Trophoblast cell (in vitro differentiated cells and primary cell): ENCODE measurements at regions not wholly inside any gene's neighbourhood (a gene's known extent, or its start where the extent isn't known, plus 50 kb on each side); places are given as distances from the start of the nearest gene placed in this dataset.

Source experiments
- DNase-seq, 2 donors: peaks; one replicate each; pipeline ENCODE4 v3.0.0-alpha.2; 2016
- H2AFZ ChIP-seq: 2 replicates; pipeline ENCODE4 v1.6.1; 2013; ENCODE audit warnings: low read length, moderate library complexity, mild to moderate bottlenecking; ENCODE audit not compliant: insufficient read depth, poor library complexity
- H2AK5ac ChIP-seq: 2 replicates; pipeline ENCODE4 v1.6.1; 2013; ENCODE audit warnings: mild to moderate bottlenecking, low read length
- H2BK120ac ChIP-seq: 2 replicates; pipeline ENCODE4 v1.6.1; 2013; ENCODE audit warnings: low read length, mild to moderate bottlenecking, moderate library complexity; ENCODE audit not compliant: insufficient read depth, poor library complexity
- H2BK12ac ChIP-seq: 2 replicates; pipeline ENCODE4 v1.6.1; 2013; ENCODE audit warnings: mild to moderate bottlenecking, low read length, moderate library complexity
- H2BK5ac ChIP-seq: 2 replicates; pipeline ENCODE4 v1.6.1; 2013; ENCODE audit warnings: low read length, low read depth, moderate library complexity, mild to moderate bottlenecking; ENCODE audit not compliant: poor library complexity
- H3K14ac ChIP-seq: 2 replicates; pipeline ENCODE4 v1.6.1; 2013; ENCODE audit warnings: mild to moderate bottlenecking, low read length
- H3K18ac ChIP-seq: 2 replicates; pipeline ENCODE4 v1.6.1; 2013; ENCODE audit warnings: mild to moderate bottlenecking, low read length
- H3K23ac ChIP-seq: 2 replicates; pipeline ENCODE4 v1.6.1; 2013; ENCODE audit warnings: low read length
- H3K27ac ChIP-seq: 2 replicates; pipeline ENCODE4 v1.5.1; 2013; ENCODE audit warnings: low read depth, mild to moderate bottlenecking, inconsistent platforms, low read length, moderate library complexity
- H3K27me3 ChIP-seq: 2 replicates; pipeline ENCODE4 v1.6.1; 2013; ENCODE audit warnings: inconsistent platforms, mild to moderate bottlenecking, low read length, moderate library complexity; ENCODE audit not compliant: insufficient read depth
- H3K36me3 ChIP-seq, 2 experiments: 1 replicate in 1 of 2; 2 replicates in 1 of 2; pipeline ENCODE4 v1.6.1; 2013; ENCODE audit warnings: low read length in 2 of 2, mild to moderate bottlenecking in 2 of 2, moderate library complexity in 1 of 2; ENCODE audit not compliant: insufficient read depth in 2 of 2, control insufficient read depth in 1 of 2
- H3K4ac ChIP-seq: 2 replicates; pipeline ENCODE4 v1.6.1; 2013; ENCODE audit warnings: low read depth, mild to moderate bottlenecking, low read length, moderate library complexity
- H3K4me1 ChIP-seq, 2 experiments: 1 replicate in 1 of 2; 2 replicates in 1 of 2; pipeline ENCODE4 v1.6.1; 2013; ENCODE audit warnings: low read length in 2 of 2, mild to moderate bottlenecking in 2 of 2, moderate library complexity in 1 of 2; ENCODE audit not compliant: insufficient read depth in 2 of 2, control insufficient read depth in 1 of 2
- H3K4me2 ChIP-seq: 2 replicates; pipeline ENCODE4 v1.6.1; 2013; ENCODE audit warnings: inconsistent platforms, mild to moderate bottlenecking, low read length, moderate library complexity
- H3K4me3 ChIP-seq: 2 replicates; pipeline ENCODE4 v1.5.1; 2013; ENCODE audit warnings: mild to moderate bottlenecking, low read depth, low read length, inconsistent platforms
- H3K79me1 ChIP-seq: one replicate; pipeline ENCODE4 v1.6.1; 2013; ENCODE audit warnings: low read length
- H3K79me2 ChIP-seq: 2 replicates; pipeline ENCODE4 v1.6.1; 2013; ENCODE audit warnings: low read length, mild to moderate bottlenecking; ENCODE audit not compliant: control insufficient read depth, insufficient read depth, poor library complexity
- H3K9ac ChIP-seq: 2 replicates; pipeline ENCODE4 v1.6.1; 2013; ENCODE audit warnings: mild to moderate bottlenecking, low read length
- H3K9me3 ChIP-seq: 2 replicates; pipeline ENCODE4 v1.6.1; 2013; ENCODE audit warnings: low read depth, mild to moderate bottlenecking, control low read depth, inconsistent platforms, low read length; ENCODE audit not compliant: insufficient read depth
- H4K12ac ChIP-seq: 2 replicates; pipeline ENCODE4 v1.6.1; 2013; ENCODE audit warnings: low read depth, mild to moderate bottlenecking, low read length, moderate library complexity
- H4K8ac ChIP-seq: 2 replicates; pipeline ENCODE4 v1.6.1; 2013; ENCODE audit warnings: low read depth, mild to moderate bottlenecking, low read length, moderate library complexity
- H4K91ac ChIP-seq: one replicate; pipeline ENCODE4 v1.6.1; 2013; ENCODE audit warnings: low read depth, mild to moderate bottlenecking, low read length, moderate library complexity
- WGBS: extraction: QIAGEN DNeasy Blood & Tissue Kit; methylation state at CpG from one replicate; pipeline ENCODE4 v1.1.7; 2013; ENCODE audit warnings: missing lambda C conversion rate; ENCODE audit not compliant: insufficient read length, insufficient coverage; ENCODE audit errors: extremely low coverage; 5-methylcytosine and 5-hydroxymethylcytosine counted together

DNA sequence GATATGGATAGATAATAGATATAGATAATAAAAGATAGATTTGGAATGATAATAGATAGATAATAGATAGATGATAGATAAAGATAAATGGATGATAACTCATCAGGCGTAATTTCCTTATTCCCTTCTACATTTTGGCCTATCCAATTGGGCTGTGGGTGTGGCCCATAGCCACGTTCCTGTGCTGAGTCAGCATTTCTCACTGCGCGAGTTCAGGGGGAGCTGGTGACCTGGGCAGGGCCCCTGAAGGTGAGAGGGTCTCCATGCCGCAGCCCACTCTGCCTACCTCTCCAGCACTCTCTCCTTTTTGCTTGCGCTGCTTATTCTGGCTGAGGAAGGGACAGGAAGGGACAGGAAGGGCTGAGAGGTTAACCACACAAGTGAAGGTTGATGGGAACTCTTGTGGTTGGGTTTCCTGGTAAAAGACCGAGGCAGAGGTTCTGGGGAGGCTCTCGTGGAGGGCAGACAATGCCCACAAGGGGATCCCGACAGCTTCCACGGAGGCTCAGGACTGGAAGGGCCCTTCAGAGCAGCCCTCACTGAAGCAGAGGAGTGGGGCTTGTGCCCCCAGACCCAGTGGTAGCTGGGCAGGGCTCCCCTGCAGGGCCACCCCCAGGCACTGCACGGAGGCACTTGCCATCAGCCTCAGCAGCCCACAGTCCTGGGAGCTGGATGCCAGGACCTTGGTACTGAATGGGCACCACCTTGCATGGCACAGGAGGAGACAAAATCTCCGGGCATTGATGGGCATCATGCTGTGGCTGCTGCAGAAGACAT, 247.3 kb upstream of the PITRM1 start:
- Histone ChIP-seq H2BK5ac (no peak overlapping the region), H3K4me2 (no peak overlapping the region), H3K18ac (no peak overlapping the region), H2BK12ac (no peak overlapping the region), H2AK5ac (peak overlapping the region; percentile 7), H3K9ac (no peak overlapping the region), H3K79me1 (peaks cover 2% of the 10 kb centered on the region), H4K12ac (no peak overlapping the region), H3K36me3 (no peaks in the 10 kb centered on the region), H3K4ac (no peak overlapping the region), H3K27me3 (no peaks in the 10 kb centered on the region), H4K91ac (no peak overlapping the region), H3K4me1 (peaks cover 2 to 3% of the 10 kb centered on the region in 2 experiments), H3K23ac (no peak overlapping the region), H3K14ac (no peak overlapping the region), H3K27ac (no peak overlapping the region), H2AFZ (no peak overlapping the region), H2BK120ac (no peak overlapping the region), H3K79me2 (no peaks in the 10 kb centered on the region), H4K8ac (no peak overlapping the region), H3K4me3 (peak overlapping the region; percentile 36), H3K9me3 (no peaks in the 10 kb centered on the region)
- no CpG with 5 or more reads among the region's 12 CpGs for WGBS
- peak in 1 of 2 donors; percentile 28 for DNase-seq

GRCh38 chr10:3418926-3419325, 246.3 kb upstream of the PITRM1 start:
- Histone ChIP-seq H3K4me2 (no peak overlapping the region), H3K4me3 (no peak overlapping the region), H2BK120ac (no peak overlapping the region), H3K4me1 (peaks cover 0 to 3% of the 10 kb centered on the region in 2 experiments), H2AK5ac (peak overlapping the region; percentile 44), H4K91ac (no peak overlapping the region), H3K9ac (no peak overlapping the region), H3K79me1 (peaks cover 2% of the 10 kb centered on the region), H4K12ac (no peak overlapping the region), H3K79me2 (no peaks in the 10 kb centered on the region), H3K27ac (no peak overlapping the region), H3K23ac (no peak overlapping the region), H2AFZ (no peak overlapping the region), H2BK12ac (peak overlapping the region; percentile 19), H3K27me3 (no peaks in the 10 kb centered on the region), H2BK5ac (no peak overlapping the region), H3K4ac (no peak overlapping the region), H3K14ac (no peak overlapping the region), H3K9me3 (no peaks in the 10 kb centered on the region), H4K8ac (no peak overlapping the region), H3K18ac (no peak overlapping the region), H3K36me3 (no peaks in the 10 kb centered on the region)
- WGBS: no CpG with 5 or more reads among the region's 12 CpGs
- DNase-seq: no peak

DNA sequence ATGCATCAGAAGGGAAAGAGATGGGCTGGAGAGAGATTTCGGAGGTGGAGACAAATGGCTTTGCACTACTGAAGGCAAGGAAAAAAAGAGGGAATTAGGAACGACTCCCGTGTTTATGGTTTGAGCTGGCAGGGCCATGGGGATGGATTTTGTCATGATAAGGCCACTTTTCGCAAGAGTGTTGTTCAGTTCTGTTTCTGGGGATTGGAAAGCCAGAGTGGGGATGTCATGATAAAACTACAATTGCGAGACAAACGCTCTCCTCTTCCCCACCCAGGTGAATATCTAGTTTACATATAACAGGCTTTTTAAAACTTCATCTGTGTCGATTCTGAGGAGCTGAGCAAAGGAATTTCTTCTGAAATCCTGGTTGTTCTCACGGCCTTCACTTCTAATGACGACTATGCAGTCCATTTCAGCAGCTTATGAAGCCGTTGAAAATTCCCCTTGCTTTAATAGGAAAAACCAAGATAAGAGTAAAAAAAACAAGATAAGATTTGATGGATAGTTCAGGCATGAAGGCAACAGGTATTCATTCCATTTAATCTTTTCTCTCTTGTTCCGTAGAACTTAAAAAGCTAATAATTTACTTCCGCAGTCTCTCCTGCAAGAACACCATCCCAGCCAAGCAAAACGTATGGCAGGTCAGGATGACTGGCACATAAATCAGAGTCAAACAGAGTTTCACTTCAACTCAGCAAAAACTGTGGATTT, 245.6 kb upstream of the PITRM1 start:
- Histone ChIP-seq H3K36me3 (no peaks in the 10 kb centered on the region), H3K4ac (no peak overlapping the region), H3K4me2 (no peak overlapping the region), H2BK5ac (no peak overlapping the region), H4K91ac (no peak overlapping the region), H4K12ac (no peak overlapping the region), H3K27ac (no peak overlapping the region), H3K4me1 (peaks cover 0 to 3% of the 10 kb centered on the region in 2 experiments), H3K9ac (no peak overlapping the region), H2BK120ac (no peak overlapping the region), H3K79me2 (no peaks in the 10 kb centered on the region), H3K9me3 (no peaks in the 10 kb centered on the region), H3K79me1 (peaks cover 2% of the 10 kb centered on the region), H3K18ac (no peak overlapping the region), H3K23ac (no peak overlapping the region), H2AK5ac (no peak overlapping the region), H2AFZ (no peak overlapping the region), H2BK12ac (no peak overlapping the region), H4K8ac (no peak overlapping the region), H3K14ac (no peak overlapping the region), H3K27me3 (no peaks in the 10 kb centered on the region), H3K4me3 (no peak overlapping the region)
- WGBS: no CpG with 5 or more reads among the region's 13 CpGs
- peak; percentile 15 to 84 for DNase-seq

GRCh38 chr10:3417096-3417495, 244.5 kb upstream of the PITRM1 start:
- Histone ChIP-seq H3K18ac (no peak overlapping the region), H3K36me3 (no peaks in the 10 kb centered on the region), H3K9me3 (no peaks in the 10 kb centered on the region), H4K12ac (no peak overlapping the region), H3K27ac (no peak overlapping the region), H2BK12ac (no peak overlapping the region), H3K4me1 (peaks cover 0 to 3% of the 10 kb centered on the region in 2 experiments), H3K9ac (no peak overlapping the region), H3K27me3 (no peaks in the 10 kb centered on the region), H2AK5ac (no peak overlapping the region), H2AFZ (no peak overlapping the region), H3K4ac (no peak overlapping the region), H3K4me2 (no peak overlapping the region), H2BK5ac (no peak overlapping the region), H2BK120ac (no peak overlapping the region), H3K79me2 (no peaks in the 10 kb centered on the region), H3K4me3 (no peak overlapping the region), H3K23ac (no peak overlapping the region), H3K14ac (no peak overlapping the region), H4K91ac (no peak overlapping the region), H3K79me1 (peaks cover 2% of the 10 kb centered on the region), H4K8ac (no peak overlapping the region)
- no CpG with 5 or more reads among the region's 9 CpGs for WGBS
- DNase-seq: no peak
